Activated CD4-positive, alpha-beta memory T cell treated with anti-CD3 and anti-CD28 coated beads for 36 hours (primary cell): ENCODE measurements at regions not wholly inside any gene's neighbourhood (a gene's known extent, or its start where the extent isn't known, plus 50 kb on each side); places are given as distances from the start of the nearest gene placed in this dataset.

Experiments
- CTCF ChIA-PET: fragments of 350-600 bp; sonication (Branson Sonifier 250); formaldehyde crosslinking; loops from one replicate; lab custom pipeline; 2021; ENCODE audit warnings: antibody characterized with exemption, inconsistent platforms; lab: Charles Lee
- POLR2A ChIA-PET: fragments of 350-600 bp; sonication (Branson Sonifier 250); formaldehyde crosslinking; loops from one replicate; lab custom pipeline; 2021; ENCODE audit warnings: antibody characterized with exemption; lab: Charles Lee
- DNase-seq: peaks from one replicate; pipeline ENCODE4 v3.0.0-alpha.2; 2020
- H3K27ac Mint-ChIP-seq: one replicate; pipeline ENCODE4 v1.8.0; 2021; ENCODE audit warnings: mixed read lengths
- H3K27me3 Mint-ChIP-seq: one replicate; pipeline ENCODE4 v1.8.0; 2021; ENCODE audit warnings: mixed read lengths
- H3K36me3 Mint-ChIP-seq: one replicate; pipeline ENCODE4 v1.8.0; 2021; ENCODE audit warnings: mixed read lengths
- H3K4me1 Mint-ChIP-seq: one replicate; pipeline ENCODE4 v1.8.0; 2021; ENCODE audit warnings: low read depth, mixed read lengths
- H3K4me3 Mint-ChIP-seq: one replicate; pipeline ENCODE4 v1.8.0; 2021; ENCODE audit warnings: mild to moderate bottlenecking, mixed read lengths
- H3K9me3 Mint-ChIP-seq: one replicate; pipeline ENCODE4 v1.8.0; 2021; ENCODE audit warnings: mixed read lengths
- intact Hi-C: fragments of 100-400 bp; cut with micrococcal nuclease; formaldehyde crosslinking; loops from one replicate; pipeline ENCODE4 v1.15.1; 2023

DNA sequence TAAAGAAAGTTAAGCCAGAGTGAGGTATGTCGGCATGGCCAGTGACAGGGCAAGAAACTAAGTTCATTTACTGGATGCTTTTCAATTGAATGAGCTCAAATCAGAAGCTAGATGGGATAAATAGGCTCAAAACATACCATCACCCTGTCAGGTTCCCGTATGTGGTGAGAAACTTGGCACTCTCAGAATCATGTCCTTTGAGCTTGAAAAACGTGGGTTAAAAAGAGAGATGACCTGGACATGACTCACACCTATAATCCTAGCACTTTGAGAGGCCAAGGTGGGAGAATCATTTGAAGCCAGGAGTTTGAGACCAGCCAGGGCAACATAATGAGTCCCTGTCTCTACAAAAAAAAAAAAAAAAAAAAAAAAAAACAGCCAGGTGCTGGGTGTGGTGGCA lies 121.7 kb upstream of the RGMB start:
- Mint-ChIP-seq H3K36me3 (no peaks in the 10 kb centered on the region), H3K9me3 (no peaks in the 10 kb centered on the region), H3K27ac (no peak overlapping the region), H3K4me1 (no peaks in the 10 kb centered on the region), H3K27me3 (peaks cover 4% of the 10 kb centered on the region), H3K4me3 (no peak overlapping the region)
- intact Hi-C loops, result no loop called here
- ChIA-PET CTCF (no interaction called here), POLR2A (no interaction called here)
- DNase-seq, result no peak

DNA sequence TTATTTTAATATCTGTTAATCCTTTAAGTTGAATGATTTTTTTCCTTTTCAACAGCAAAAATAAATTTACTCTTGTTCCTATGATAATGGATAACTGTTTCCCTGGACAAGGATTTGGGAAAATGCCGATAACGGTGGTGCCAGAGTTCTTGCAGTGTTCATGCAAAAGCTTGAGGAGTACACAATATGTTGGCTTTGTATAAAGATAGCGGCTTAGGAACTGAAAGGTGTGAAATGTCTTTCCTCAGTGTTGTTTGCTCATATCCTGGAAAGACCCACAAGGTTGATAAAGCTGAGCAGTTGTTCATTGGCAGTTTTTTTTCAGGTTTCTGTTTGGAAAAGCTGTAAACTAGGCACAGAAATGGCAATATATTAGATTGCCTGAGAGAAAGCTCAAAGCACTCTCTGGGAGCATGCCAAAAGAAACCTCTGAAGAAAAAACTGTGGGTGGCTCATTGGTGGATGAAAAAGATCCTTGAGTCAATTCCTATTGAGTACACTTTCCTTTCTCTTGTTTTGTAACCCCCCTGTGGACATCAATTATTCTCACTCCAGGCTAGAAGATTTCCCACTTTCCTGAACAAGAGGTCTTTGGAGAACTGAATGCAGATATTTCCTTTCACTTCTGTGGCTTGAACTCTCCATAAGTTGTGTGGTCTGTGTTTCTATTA lies 117.2 kb upstream of the RGMB start:
- Mint-ChIP-seq H3K27ac (no peak overlapping the region), H3K36me3 (no peaks in the 10 kb centered on the region), H3K9me3 (no peaks in the 10 kb centered on the region), H3K4me1 (no peaks in the 10 kb centered on the region), H3K27me3 (no peaks in the 10 kb centered on the region), H3K4me3 (no peak overlapping the region)
- ChIA-PET POLR2A (no interaction called here), CTCF (no interaction called here)
- intact Hi-C loops, result no loop called here
- DNase-seq, result no peak

DNA sequence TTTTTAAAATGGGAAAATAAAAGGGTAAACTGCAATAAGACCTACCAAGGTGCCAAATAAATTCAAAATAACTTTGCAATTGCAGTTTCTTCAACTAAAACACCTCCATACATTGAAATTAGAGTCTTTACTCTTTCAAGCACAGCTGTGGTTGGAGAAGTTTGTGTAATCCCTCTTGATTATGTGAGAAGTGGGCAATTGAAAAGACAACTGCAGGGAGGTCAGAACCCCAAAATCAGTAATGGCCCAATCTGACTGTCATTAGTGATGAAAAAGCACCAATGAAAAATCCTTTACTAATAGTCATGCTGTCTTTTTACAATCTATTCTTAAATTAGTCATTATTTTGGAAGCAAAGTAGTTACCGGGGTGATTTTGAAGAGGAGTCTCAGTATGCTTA lies 116.7 kb upstream of the RGMB start:
- POLR2A ChIA-PET, result no interaction called here
- H3K27me3 Mint-ChIP-seq, result no peaks in the 10 kb centered on the region
- no peaks in the 10 kb centered on the region for H3K36me3 Mint-ChIP-seq
- H3K27ac Mint-ChIP-seq, result no peak overlapping the region
- H3K4me3 Mint-ChIP-seq, result no peak overlapping the region
- no peaks in the 10 kb centered on the region for H3K9me3 Mint-ChIP-seq
- CTCF ChIA-PET, result no interaction called here
- H3K4me1 Mint-ChIP-seq, result no peaks in the 10 kb centered on the region
- no peak for DNase-seq
- intact Hi-C loops, result no loop called here

DNA sequence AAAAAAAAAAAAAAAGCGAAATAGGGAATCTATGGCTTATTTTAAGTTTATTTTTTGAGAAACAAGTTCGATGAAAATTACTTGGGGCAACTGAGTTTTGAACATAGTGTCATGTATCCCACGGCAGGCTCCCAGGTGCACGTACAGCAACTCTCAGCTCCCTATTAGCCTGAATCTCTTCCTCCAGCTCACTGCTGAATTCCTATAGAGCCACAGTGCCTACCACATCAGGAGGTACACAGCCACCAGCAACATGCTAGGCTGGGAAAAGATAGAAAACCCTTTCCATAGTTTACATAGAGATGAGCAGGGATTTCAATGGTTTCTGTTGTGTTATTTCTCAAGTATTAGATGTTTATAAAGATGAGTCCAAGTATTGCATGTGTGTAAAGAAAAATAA lies 115.9 kb upstream of the RGMB start:
- no peak for DNase-seq
- Mint-ChIP-seq H3K27ac (no peak overlapping the region), H3K27me3 (peaks cover 2% of the 10 kb centered on the region), H3K4me1 (no peaks in the 10 kb centered on the region), H3K9me3 (no peaks in the 10 kb centered on the region), H3K36me3 (no peaks in the 10 kb centered on the region), H3K4me3 (no peak overlapping the region)
- ChIA-PET POLR2A (no interaction called here), CTCF (interaction anchor here (1.4 kb wide), 1 partner anchor 111 kb away, joined by 6 read pairs; no protein-coding TSS in a partner anchor)
- intact Hi-C loops, result no loop called here

DNA sequence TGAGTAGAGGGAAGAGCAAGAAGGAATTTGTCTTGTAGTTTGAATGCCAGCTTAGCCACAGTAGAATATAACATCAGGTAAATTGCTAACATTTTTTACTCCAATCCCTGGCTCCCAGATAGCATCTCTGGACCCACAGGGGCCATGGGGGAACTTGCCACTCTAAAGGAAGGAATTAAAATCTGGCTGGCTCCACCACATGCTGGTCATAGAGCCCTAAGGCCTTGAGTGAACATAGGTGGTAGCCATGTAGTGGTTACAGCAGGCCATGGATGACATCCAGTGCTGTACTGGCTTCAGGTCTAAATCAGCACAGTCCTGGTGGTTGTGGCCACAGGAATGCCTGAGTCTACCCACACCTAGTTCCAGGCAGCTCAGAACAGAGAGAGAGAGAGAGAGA lies 109.9 kb upstream of the RGMB start:
- no peak for DNase-seq
- Mint-ChIP-seq H3K27me3 (peaks cover 4% of the 10 kb centered on the region), H3K9me3 (peaks cover 3% of the 10 kb centered on the region), H3K4me3 (no peak overlapping the region), H3K27ac (no peak overlapping the region), H3K36me3 (no peaks in the 10 kb centered on the region), H3K4me1 (no peaks in the 10 kb centered on the region)
- CTCF ChIA-PET, result no interaction called here
- POLR2A ChIA-PET, result no interaction called here
- intact Hi-C loops, result no loop called here

DNA sequence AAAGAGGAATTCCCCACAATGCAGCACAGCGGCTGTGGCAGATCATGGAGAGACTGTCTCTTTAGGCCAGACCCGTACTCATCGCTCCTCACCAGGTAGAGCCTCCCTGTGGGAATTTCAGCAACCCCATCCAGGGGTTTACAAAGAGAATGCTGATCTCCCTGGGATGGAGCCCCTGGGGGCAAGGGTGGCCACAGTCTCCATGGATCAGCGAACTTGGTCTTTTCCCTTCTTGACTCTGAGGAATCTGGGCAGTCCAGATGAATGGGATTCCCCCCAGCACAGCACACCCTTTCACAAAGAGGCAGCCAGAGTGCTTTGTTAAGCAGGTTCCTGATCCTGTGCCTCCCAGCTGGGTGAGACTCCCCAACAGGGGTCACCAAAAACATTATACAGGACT lies 108.7 kb upstream of the RGMB start:
- peaks cover 4% of the 10 kb centered on the region for H3K27me3 Mint-ChIP-seq
- H3K27ac Mint-ChIP-seq, result no peak overlapping the region
- POLR2A ChIA-PET, result no interaction called here
- H3K36me3 Mint-ChIP-seq, result no peaks in the 10 kb centered on the region
- peaks cover 3% of the 10 kb centered on the region for H3K9me3 Mint-ChIP-seq
- H3K4me1 Mint-ChIP-seq, result no peaks in the 10 kb centered on the region
- DNase-seq, result no peak
- intact Hi-C loops, result no loop called here
- CTCF ChIA-PET, result no interaction called here
- H3K4me3 Mint-ChIP-seq, result no peak overlapping the region

DNA sequence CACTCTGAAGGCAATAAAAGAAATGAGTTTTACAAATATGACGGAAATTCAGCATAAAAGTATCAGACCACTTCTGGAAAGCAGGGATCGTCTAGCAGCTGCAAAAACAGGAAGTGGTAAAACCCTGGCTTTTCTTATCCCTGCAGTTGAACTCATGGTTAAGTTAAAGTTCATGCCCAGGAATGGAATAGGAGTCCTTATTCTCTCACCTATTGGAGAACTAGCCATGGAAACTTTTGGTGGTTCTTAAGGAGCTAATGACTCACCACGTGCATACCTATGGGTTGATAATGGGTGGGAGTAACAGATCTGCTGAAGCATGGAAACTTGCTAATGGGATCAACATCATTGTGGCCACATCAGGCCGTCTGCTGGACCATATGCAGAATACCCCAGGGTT lies 93.5 kb upstream of the RGMB start:
- ChIA-PET POLR2A (no interaction called here), CTCF (no interaction called here)
- peaks cover 3% of the 10 kb centered on the region for H3K27me3 Mint-ChIP-seq
- H3K4me1 Mint-ChIP-seq, result no peaks in the 10 kb centered on the region
- peaks cover 2% of the 10 kb centered on the region for H3K9me3 Mint-ChIP-seq
- no peaks in the 10 kb centered on the region for H3K36me3 Mint-ChIP-seq
- no peak overlapping the region for H3K4me3 Mint-ChIP-seq
- intact Hi-C loops, result no loop called here
- no peak for DNase-seq
- no peak overlapping the region for H3K27ac Mint-ChIP-seq

DNA sequence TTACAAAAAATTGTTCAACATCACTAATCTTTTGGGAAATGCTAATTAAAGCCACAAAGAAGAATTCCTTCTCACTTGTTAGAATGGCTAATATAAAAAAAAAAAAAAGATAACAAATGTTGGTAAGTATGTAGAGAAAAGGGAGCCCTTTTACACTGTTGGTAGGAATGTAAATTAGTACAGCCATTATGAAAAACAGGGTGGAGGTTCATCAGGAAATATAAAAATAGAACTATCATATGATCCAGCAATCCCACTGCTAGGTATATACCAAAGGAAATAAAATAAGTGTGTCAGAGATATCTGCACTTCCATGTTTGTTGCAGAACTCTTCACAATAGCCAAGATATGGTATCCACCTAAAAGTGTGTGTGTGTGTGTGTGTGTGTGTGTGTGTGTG lies 83.5 kb upstream of the RGMB start:
- no peak for DNase-seq
- H3K36me3 Mint-ChIP-seq, result no peaks in the 10 kb centered on the region
- intact Hi-C loops, result no loop called here
- POLR2A ChIA-PET, result no interaction called here
- no peaks in the 10 kb centered on the region for H3K27me3 Mint-ChIP-seq
- H3K4me3 Mint-ChIP-seq, result no peak overlapping the region
- H3K9me3 Mint-ChIP-seq, result peaks cover 29% of the 10 kb centered on the region
- CTCF ChIA-PET, result no interaction called here
- no peaks in the 10 kb centered on the region for H3K4me1 Mint-ChIP-seq
- H3K27ac Mint-ChIP-seq, result no peak overlapping the region

DNA sequence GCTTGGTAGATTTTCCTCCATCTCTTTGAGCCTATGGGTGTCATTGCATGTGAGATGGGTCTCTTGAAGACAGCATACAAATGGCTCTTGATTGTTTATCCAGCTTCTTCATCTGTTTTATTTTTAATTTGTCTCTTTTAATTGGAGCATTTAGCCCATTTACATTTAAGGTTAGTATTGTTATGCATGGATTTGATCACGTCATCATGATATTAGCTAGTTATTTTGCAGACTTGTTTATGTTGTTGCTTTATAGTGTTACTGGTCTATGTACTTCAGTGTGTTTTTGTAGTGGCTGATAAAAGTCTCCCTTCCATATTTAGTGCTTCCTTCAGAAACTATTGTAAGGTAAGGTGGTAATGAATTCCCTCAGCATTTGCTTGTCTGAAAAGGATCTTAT lies 78.6 kb upstream of the RGMB start:
- no peaks in the 10 kb centered on the region for H3K27me3 Mint-ChIP-seq
- no peak for DNase-seq
- ChIA-PET POLR2A (no interaction called here), CTCF (no interaction called here)
- no peaks in the 10 kb centered on the region for H3K4me1 Mint-ChIP-seq
- H3K36me3 Mint-ChIP-seq, result no peaks in the 10 kb centered on the region
- intact Hi-C loops, result no loop called here
- H3K9me3 Mint-ChIP-seq, result peaks cover 23% of the 10 kb centered on the region
- H3K27ac Mint-ChIP-seq, result no peak overlapping the region
- H3K4me3 Mint-ChIP-seq, result no peak overlapping the region

DNA sequence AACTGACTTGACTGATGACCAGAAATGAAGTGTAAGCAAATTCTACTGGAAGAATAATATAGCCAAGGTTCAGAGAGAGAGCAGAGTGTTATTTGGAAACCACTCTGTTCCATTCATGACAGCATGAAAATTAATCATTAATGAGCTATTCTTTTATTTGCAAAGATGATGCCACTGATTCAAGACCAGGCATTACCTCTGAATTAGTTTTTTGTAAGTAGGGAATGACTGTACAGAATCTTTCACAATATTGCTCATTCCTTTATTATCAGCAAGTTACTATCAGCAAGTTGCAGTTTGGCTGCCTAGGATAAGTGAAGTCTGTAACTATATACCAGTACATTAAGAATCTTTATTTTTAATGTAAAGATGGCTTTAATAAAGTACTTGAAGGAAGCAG lies 75.1 kb upstream of the RGMB start:
- Mint-ChIP-seq H3K36me3 (peaks cover 3% of the 10 kb centered on the region), H3K27ac (no peak overlapping the region), H3K4me1 (no peaks in the 10 kb centered on the region), H3K4me3 (no peak overlapping the region), H3K27me3 (peaks cover 2% of the 10 kb centered on the region), H3K9me3 (peaks cover 23% of the 10 kb centered on the region)
- CTCF ChIA-PET, result no interaction called here
- intact Hi-C loops, result no loop called here
- no peak for DNase-seq
- POLR2A ChIA-PET, result no interaction called here

DNA sequence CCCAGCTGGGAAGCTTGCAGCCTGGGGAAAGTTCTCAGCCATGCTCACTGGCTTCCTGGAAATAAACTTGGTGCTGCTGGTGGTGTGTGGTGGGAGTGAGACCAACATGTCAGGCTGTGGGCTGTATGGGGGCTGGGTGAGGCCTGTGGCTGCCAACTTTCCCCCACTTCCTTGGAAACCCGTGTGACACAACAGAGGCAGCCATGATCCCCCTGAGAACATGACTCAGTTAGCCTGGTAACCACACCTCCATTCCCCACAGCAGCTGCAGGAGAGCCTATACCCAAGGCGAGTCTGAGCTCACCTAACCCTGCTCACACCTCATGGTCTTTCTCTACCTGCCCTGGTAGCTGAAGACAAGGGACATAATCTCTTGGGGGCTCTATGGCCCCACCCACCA lies 72.7 kb upstream of the RGMB start:
- no peak for DNase-seq
- Mint-ChIP-seq H3K36me3 (peaks cover 3% of the 10 kb centered on the region), H3K27me3 (peaks cover 2% of the 10 kb centered on the region), H3K9me3 (peaks cover 23% of the 10 kb centered on the region), H3K4me3 (no peak overlapping the region), H3K27ac (no peak overlapping the region), H3K4me1 (no peaks in the 10 kb centered on the region)
- intact Hi-C loops, result no loop called here
- POLR2A ChIA-PET, result no interaction called here
- CTCF ChIA-PET, result no interaction called here

DNA sequence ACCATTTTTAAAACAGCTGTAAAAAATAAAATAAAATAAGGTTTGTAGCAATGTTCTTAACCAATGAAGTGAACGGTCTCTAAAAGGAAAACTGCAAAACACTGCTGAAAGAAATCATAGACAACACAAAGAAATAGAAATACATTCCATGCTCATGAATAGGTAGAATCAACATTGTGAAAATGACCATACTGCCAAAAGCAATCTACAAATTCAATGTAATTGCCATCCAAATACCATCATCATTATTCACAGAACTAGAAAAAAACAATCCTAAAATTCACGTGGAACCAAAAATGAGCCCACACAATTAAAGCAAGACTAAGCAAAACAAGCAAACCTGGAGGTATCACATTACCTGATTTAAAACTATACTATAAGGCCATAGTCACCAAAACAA lies 67.6 kb upstream of the RGMB start:
- ChIA-PET CTCF (no interaction called here), POLR2A (no interaction called here)
- H3K27ac Mint-ChIP-seq, result no peak overlapping the region
- peaks cover 23% of the 10 kb centered on the region for H3K9me3 Mint-ChIP-seq
- no peaks in the 10 kb centered on the region for H3K4me1 Mint-ChIP-seq
- intact Hi-C loops, result no loop called here
- DNase-seq, result no peak
- peaks cover 3% of the 10 kb centered on the region for H3K36me3 Mint-ChIP-seq
- H3K27me3 Mint-ChIP-seq, result no peaks in the 10 kb centered on the region
- H3K4me3 Mint-ChIP-seq, result no peak overlapping the region

DNA sequence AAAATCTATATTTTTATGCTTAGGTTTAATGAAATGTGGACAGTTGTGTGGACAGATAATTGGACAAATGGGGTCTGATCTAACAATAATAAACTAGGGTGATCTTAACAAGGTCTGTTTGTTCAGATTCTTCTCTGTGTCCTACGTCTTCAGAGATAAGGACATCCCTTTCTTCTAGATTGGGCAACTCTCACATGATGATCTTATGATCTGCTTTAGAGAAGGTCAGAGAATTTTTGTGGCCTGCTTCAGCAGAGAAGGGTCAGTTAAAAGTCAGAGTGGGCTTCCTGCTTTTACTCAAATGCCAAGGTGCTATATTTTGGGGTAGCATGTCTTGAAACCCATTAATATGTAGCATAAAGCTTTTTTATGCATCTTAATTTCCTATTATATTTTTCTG lies 63.8 kb upstream of the RGMB start:
- no peak overlapping the region for H3K4me3 Mint-ChIP-seq
- H3K4me1 Mint-ChIP-seq, result no peaks in the 10 kb centered on the region
- no peaks in the 10 kb centered on the region for H3K36me3 Mint-ChIP-seq
- DNase-seq, result no peak
- no peaks in the 10 kb centered on the region for H3K9me3 Mint-ChIP-seq
- no peaks in the 10 kb centered on the region for H3K27me3 Mint-ChIP-seq
- intact Hi-C loops, result no loop called here
- ChIA-PET CTCF (no interaction called here), POLR2A (no interaction called here)
- no peak overlapping the region for H3K27ac Mint-ChIP-seq
